Left colon (tissue), 2 donors: ENCODE measurements at regions not wholly inside any gene's neighbourhood (a gene's known extent, or its start where the extent isn't known, plus 50 kb on each side); places are given as distances from the start of the nearest gene placed in this dataset.

ENCODE experiments used
- ATAC-seq: fragments of 200-7000 bp; cut with Tn5 transposase; one replicate; pipeline ENCODE4 v1.9.1; 2020; ENCODE audit warnings: mild to moderate bottlenecking, moderate library complexity
- DNase-seq, 2 donors: peaks; one replicate each; pipeline ENCODE4 v3.0.0-alpha.2; 2020
- intact Hi-C, 2 donors: fragments of 100-400 bp; cut with DNase I in 1 of 2; cut with micrococcal nuclease in 1 of 2; formaldehyde crosslinking; loops; one replicate each; pipeline versions ENCODE4 v1.11.2 to v1.14.0; 2022; cut with DNase I, micrococcal nuclease
- donor health status: DM: no; HTN: no; CAD: no.
- donor health status: DM: yes; HTN: yes; CAD: no.

DNA sequence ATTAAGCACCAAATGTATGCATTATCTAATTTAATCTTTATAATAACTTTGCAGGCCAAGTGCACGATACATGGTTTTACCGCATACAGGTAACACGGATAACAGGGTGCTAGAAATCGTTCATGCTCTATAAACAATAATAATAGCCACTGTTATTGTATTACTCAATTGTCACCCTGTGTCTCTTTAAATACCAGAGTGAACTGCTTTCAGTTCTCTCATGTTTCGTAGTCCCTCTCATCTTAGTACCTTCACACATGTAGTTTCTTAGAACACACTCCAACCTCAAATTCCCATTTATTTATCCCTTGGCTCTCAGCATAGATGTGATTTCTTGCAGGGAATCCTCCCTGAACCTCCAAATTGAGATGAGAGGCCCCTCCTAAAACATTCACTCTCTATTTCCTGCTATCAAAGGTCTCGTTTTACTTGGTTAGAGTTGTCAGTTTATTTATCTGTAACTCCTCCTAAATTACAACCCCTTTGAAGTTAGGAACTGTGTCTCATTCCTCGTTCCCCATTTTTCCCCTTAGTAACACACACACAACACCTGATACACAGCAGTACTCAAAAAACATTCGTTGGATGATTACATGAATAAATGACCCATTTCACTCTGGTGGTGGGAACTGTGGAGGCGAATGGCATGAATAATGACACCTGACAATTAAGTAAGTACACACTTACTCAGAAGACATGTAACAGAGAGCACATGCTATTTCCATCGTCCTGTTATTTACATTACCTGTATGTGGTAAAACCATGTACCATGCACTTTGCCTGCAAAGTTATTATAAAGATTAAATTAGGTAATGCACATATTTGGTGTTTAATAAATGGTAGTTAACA lies 134.6 kb downstream of the BTG1 start:
- DNase-seq (no peak), ATAC-seq (no peak)
- intact Hi-C loops: no loop called here

DNA sequence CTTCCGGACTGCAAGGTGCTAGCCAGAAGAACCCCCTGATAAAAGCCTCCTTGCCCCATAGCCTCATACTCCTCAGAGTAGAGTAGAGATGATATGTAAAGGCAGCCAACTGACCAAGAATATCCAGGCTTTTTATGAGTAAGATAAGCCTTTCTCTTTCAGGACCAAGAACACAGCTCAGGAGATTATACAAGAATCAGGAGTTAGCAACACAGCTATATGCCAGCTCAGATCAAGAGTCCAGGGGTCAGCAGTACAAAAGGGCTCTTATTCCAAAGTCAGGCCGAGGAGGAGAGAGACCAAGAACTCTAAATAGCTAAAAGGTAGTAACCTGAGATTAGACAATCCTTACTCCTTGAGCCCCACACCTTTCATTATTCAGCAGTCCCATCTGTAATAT lies 135.3 kb downstream of the BTG1 start:
- DNase-seq: no peak
- intact Hi-C loops: no loop called here
- peak; percentile 81 for ATAC-seq

DNA sequence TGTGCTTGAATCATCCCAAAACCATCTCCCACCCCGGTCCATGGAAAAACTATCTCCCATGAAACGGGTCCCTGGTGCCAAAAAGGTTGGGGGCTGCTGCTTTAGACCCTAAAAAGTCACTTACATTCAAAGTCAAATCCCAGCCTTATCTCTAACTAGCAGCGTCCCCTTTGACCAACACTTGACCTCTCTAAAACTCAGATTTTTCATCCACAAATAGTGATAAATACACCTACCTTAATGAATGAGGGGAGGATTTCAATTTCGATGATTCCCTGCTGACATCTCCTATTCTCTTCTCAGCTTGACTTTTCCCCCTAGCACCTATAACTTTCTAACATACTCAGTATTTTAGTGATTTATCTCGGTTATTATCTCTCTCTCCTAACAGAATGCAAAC lies 137.3 kb downstream of the BTG1 start:
- ATAC-seq (no peak), DNase-seq (no peak)
- intact Hi-C loops: no loop called here

- DNase-seq (no peak), ATAC-seq (no peak)
- intact Hi-C loops: no loop called here
Observed at GRCh38 chr12:92007787-92008186, 137.9 kb downstream of the BTG1 start.

DNA sequence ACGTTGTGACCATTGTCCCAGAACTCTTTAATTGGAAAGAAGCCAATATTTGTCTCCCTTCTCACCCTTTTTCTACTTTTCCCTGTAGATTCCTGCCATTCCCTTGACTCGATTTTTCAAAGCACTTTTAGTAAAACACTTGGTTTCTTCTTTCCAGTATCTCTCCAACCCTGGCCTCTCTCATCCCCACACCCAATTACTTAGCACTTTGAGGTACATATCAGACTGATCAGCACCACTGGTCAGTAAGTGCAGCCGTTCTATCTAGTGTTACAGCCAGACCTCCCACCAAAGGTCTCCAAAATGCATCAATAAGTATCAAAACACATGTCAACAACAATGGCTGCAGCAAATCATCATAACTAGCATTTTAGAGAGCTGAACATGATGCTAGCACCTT lies 141.9 kb downstream of the BTG1 start:
- intact Hi-C loops: no loop called here
- DNase-seq: no peak
- ATAC-seq: no peak

DNA sequence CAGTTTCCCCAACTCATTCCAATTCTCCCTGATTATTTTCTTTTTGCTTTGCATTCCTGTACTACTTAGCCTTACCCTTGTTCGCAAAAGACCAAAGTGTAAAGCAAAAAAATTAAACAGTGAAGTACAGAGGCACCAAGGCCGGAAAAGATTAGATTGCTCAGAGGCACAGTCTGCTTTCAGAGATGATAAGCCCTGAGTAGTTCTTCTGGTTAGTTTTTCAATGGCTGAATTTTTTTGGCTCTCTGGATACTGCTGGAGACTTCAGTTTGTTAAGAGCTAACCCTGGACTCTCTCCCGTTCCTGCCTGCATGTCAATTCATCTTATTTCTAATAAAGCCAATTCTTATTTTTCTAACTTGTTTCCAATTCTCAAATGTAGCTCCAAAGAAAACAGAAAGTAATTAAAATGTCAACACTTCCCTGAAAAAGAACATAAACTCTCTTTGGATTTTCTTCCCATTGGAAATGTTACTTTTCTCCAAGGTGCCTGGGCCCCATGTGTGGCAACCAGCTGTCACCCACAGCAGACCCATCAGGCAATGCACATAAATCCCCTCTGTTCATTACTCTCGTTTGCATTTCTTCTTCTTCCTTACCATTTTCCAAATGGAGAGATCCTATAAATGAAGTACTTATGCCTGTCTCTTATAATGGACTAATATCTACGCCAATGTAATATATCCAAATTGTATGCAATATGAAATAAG lies 142.8 kb downstream of the BTG1 start:
- DNase-seq (no peak), ATAC-seq (no peak)
- intact Hi-C loops: no loop called here

GRCh38 chr12:92002195-92002649 lies 143.4 kb downstream of the BTG1 start:
- intact Hi-C loops: no loop called here
- no peak for ATAC-seq
- DNase-seq: no peak

GRCh38 chr12:92000597-92000996 lies 145.0 kb downstream of the BTG1 start:
- no peak for DNase-seq
- no peak for ATAC-seq
- intact Hi-C loops: no loop called here

GRCh38 chr12:91999823-92000222 lies 145.8 kb downstream of the BTG1 start:
- intact Hi-C loops: no loop called here
- ATAC-seq (no peak), DNase-seq (no peak)

DNA sequence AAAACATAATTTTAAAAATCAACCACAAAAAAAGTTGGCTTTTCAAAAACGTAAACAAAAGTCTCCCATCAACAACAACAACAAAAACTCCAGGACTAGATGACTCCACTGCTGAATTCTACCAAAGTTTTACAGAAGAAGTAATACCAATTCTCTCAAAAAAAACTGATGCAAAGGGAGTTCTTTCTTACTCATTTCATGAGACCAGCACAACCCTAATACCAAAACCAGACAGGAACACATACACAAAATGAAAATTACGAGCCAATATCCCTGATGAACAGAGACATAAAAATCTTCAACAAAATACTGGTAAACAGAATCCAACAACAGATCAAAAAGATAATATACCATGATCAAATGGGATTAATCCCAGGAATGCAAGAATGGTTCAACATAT lies 147.3 kb downstream of the BTG1 start:
- intact Hi-C loops: no loop called here
- no peak for ATAC-seq

GRCh38 chr12:91994208-91994797 lies 151.3 kb downstream of the BTG1 start:
- DNase-seq: no peak
- no peak for ATAC-seq
- intact Hi-C loops: no loop called here

More for the DNA sequence above, 147.3 kb downstream of the BTG1 start:
- DNase-seq: no peak

DNA sequence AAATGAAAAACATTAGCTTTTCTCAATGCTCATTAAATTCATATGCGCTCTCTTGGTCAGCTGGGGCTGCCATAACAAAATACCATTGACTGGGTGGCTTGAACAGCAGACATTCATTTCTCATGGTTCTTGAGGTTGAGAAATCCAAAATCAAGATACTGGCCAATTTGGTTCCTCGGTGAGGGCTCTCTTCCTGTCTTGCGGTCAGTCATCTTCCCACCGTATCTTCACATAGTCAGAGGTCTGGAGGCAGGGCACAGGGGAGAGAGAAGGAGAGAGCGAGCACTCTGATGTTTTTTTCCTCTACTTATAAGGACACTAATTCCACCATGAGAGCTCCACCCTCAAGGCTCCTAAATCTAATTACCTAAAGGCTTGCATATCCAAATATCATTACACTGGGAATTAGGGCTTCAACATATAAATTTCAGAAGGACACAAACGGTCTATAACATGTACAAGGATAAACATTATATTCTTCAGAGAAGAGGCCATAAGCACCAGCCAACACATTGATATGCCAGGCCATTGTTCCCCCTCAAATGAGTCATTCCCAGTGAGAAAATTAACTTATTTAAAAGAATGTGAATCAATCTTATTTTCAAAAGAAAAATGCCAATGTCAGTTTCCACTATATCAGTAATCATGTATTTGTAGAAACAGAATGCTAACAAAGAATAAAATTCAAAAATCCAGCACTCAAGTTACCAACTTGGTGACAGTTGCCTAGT lies 152.2 kb downstream of the BTG1 start:
- ATAC-seq (no peak), DNase-seq (no peak)
- intact Hi-C loops: no loop called here

DNA sequence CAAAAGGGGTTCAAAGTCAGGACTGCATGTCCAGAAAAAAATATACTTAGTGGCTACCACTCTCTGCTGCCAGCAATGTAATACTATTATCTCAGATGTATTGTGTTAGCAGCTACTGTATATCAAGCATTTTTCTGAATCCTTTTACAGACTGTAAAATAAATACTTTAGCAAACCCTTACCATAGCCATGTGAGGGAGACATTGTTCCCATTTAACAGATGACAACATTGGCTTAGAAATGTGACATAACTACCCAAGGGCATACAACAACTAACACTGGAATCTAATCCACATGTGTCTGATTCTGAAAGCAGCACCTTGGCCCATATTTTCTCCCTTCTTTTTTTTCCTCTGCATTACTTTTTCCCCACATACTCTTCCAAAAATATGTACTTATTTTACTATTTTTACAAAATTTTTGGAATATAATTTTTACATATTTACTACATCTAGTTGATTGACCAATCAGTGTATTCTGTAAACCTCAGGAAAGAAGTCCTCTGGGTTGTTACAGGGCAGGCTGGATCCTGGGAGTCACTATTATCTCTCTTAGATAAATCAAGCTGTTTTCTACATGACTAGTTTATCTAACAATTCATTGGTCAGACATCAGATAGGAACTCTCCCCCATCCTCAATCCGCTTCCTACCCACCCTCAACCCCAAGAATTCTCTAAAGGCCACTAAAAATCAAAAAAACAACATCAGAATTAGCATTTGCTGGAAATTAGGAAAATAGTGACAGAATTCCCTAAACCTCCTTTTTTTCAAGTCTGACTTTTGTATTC lies 154.1 kb downstream of the BTG1 start:
- intact Hi-C loops: no loop called here
- no peak for DNase-seq
- no peak for ATAC-seq

- intact Hi-C loops: no loop called here
- ATAC-seq (no peak), DNase-seq (no peak)
Observed at GRCh38 chr12:91990525-91990924, 155.1 kb downstream of the BTG1 start.

- DNase-seq (no peak), ATAC-seq (no peak)
- intact Hi-C loops: no loop called here
Observed at GRCh38 chr12:91989143-91989542, 156.5 kb downstream of the BTG1 start.

DNA sequence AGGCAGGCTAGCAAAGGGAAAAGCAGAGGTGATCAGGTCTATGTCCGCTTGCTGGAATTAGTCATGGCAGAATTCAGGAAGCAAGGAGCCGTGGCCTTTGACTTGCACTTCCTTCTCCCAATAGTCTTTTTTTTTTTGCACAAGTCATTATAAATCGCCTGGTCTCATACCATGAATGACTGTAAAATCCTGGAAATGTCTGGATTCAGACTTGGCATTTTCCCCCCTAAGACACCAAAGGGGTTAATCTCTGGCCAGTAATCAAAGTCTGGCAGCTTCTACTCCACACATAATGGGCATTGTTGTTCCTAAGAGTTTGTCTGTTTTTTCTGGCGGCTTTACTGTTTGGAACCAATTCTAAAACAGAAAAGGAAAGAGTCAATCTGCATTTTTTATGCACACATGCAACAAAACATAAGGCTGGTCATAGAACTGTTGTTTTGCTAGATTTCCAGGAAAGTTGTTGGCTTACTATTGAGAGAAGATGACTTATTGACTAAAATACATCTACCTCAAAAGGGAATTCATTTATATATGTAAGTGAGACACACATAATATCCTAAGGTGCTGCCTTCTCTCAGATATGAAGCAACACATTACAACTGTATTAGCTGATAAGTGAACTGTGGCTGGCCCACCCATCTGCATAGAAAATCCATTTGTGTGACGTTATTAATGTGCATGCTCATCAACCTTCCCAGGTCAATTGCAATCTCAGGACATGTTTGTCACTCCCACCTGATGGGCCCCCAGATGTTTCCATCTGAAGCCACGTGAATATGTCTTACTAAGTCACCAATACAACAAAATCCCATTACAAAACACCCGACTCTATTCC lies 157.3 kb downstream of the BTG1 start:
- no peak for ATAC-seq
- intact Hi-C loops: no loop called here
- no peak for DNase-seq

DNA sequence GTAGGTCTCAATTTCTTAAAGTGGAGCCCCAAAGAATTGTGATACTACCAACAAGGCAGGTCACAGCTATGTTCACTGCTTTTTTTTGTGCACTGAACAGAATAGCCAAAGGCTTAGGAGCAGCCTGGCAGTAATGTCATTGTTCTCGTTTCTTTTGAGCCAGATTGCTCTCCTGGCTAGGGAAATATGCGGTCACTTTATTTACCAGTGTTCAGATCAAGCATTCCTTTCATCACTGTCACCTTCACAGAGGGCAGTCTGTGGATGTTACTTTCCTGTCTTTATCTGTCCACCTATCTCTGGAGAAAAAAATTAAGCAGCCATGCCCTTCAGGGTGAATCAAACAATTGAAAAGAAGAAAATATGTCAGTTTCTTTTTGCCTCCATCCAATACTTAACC lies 159.6 kb downstream of the BTG1 start:
- no peak for ATAC-seq
- intact Hi-C loops: no loop called here
- no peak for DNase-seq
